MCF 10A (cell line): ENCODE measurements at regions not wholly inside any gene's neighbourhood (a gene's known extent, or its start where the extent isn't known, plus 50 kb on each side); places are given as distances from the start of the nearest gene placed in this dataset.

ENCODE experiments used
- BruUV-seq: library from RNA; stranded (reverse); fragments of 400-500 nt; replicated peaks from 2 replicates; lab custom pipeline; 2021; lab: Mats Ljungman, UMichigan
- CTCF ChIA-PET: fragments of 300-600 bp; sonication (Branson Sonifier 250); formaldehyde crosslinking; extraction: SDS; loops from one replicate; lab custom pipeline; 2021; ENCODE audit warnings: antibody characterized with exemption, inconsistent platforms; lab: Yijun Ruan, JAX
- POLR2A ChIA-PET: fragments of 300-600, 350-650 bp; sonication (Branson Sonifier 250); formaldehyde crosslinking; extraction: SDS; loops from one replicate; lab custom pipeline; 2020; ENCODE audit warnings: antibody characterized with exemption, inconsistent platforms; lab: Yijun Ruan, JAX
- DNase-seq: peaks from one replicate; pipeline ENCODE4 v3.0.0-alpha.2; 2018; ENCODE audit not compliant: unreplicated experiment
- H3K27ac Mint-ChIP-seq: one replicate; pipeline ENCODE4 v1.8.0; 2022; ENCODE audit warnings: mild to moderate bottlenecking, low read depth, mixed read lengths; ENCODE audit not compliant: unreplicated experiment
- H3K27me3 Mint-ChIP-seq: one replicate; pipeline ENCODE4 v1.8.0; 2022; ENCODE audit warnings: mixed read lengths; ENCODE audit not compliant: insufficient read depth, unreplicated experiment
- H3K36me3 Mint-ChIP-seq: one replicate; pipeline ENCODE4 v1.8.0; 2022; ENCODE audit warnings: mild to moderate bottlenecking, moderate library complexity, mixed read lengths; ENCODE audit not compliant: insufficient read depth, unreplicated experiment
- H3K4me1 Mint-ChIP-seq: one replicate; pipeline ENCODE4 v1.8.0; 2022; ENCODE audit warnings: mixed read lengths; ENCODE audit not compliant: insufficient read depth, unreplicated experiment
- H3K4me3 Mint-ChIP-seq: one replicate; pipeline ENCODE4 v1.8.0; 2022; ENCODE audit warnings: mild to moderate bottlenecking, moderate library complexity, mixed read lengths; ENCODE audit not compliant: unreplicated experiment
- H3K9me3 Mint-ChIP-seq: one replicate; pipeline ENCODE4 v1.8.0; 2022; ENCODE audit warnings: mixed read lengths; ENCODE audit not compliant: unreplicated experiment
- intact Hi-C: fragments of 100-400 bp; cut with micrococcal nuclease; formaldehyde crosslinking; loops from 2 replicates; pipeline ENCODE4 v1.14.1; 2022
- TF ChIP-seq, protein P1 (sequence below): fragments of 200-600 bp; IDR thresholded peaks from one replicate; pipeline ENCODE4 v1.8.0; 2022; ENCODE audit warnings: antibody characterized with exemption, mild to moderate bottlenecking; ENCODE audit not compliant: unreplicated experiment

DNA sequence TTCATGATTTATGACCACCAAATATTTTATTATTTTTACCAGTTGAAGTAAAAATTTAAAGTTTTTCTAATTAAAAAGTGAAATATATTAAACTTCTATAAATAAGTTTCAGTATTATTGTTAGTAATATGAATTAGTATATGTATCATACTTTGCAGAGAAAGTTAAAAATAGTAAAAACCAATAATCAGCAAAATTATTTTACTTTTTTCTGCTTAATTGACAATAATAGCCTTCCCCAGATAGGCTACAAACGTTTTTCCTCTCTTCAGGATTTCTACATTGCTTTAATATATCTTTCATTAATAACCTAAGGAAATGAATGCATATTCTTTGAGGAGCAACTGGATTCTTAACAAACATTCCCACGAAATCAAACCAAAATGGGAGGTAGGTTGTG lies 543.5 kb downstream of the ETNK1 start:
- H3K4me1 Mint-ChIP-seq = no peaks in the 10 kb centered on the region

DNA sequence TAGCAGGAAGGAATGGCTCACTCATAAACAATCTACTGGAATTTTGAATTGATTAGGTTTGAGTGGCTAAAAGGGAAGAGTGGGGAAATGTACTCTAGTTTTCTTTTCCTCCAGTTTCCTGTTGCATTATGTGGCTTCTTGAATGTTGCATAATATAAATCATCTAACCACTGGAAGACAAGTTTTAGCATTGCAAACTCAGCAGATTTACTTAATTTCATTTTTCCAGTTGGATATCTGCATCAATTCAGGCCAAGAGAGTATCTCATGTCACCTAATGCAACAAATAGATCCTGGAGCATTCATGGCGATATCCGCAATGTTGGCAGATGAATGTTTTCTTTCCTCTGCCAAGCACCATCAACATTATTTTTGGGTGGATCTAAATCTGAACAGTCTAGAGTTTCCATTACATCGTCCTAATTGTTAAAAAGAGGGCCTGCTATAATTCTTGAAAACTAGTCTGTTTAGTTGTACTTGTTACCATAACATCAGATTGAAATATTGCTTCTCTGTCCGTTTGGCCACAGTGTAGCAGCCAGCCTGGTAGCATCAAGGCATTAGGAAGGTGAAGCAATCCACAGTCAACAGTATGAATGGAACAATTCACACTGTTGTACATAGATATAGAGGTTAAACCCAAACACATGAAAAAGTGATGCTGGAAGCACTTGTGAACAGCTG lies 544.2 kb downstream of the ETNK1 start:
- intact Hi-C loops = no loop called here
- no peak overlapping the region for H3K4me3 Mint-ChIP-seq

More for the DNA sequence above, 543.5 kb downstream of the ETNK1 start:
- TF ChIP-seq, protein P1, sequence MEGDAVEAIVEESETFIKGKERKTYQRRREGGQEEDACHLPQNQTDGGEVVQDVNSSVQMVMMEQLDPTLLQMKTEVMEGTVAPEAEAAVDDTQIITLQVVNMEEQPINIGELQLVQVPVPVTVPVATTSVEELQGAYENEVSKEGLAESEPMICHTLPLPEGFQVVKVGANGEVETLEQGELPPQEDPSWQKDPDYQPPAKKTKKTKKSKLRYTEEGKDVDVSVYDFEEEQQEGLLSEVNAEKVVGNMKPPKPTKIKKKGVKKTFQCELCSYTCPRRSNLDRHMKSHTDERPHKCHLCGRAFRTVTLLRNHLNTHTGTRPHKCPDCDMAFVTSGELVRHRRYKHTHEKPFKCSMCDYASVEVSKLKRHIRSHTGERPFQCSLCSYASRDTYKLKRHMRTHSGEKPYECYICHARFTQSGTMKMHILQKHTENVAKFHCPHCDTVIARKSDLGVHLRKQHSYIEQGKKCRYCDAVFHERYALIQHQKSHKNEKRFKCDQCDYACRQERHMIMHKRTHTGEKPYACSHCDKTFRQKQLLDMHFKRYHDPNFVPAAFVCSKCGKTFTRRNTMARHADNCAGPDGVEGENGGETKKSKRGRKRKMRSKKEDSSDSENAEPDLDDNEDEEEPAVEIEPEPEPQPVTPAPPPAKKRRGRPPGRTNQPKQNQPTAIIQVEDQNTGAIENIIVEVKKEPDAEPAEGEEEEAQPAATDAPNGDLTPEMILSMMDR = no peak
- CTCF ChIA-PET = no interaction called here
- no TSS peak for BruUV-seq
- POLR2A ChIA-PET = no interaction called here
- H3K27ac Mint-ChIP-seq = no peak overlapping the region
- no peak for DNase-seq
- no peak overlapping the region for H3K4me3 Mint-ChIP-seq
- no peaks in the 10 kb centered on the region for H3K36me3 Mint-ChIP-seq
- no peaks in the 10 kb centered on the region for H3K27me3 Mint-ChIP-seq
- intact Hi-C loops = no loop called here
- H3K9me3 Mint-ChIP-seq = no peaks in the 10 kb centered on the region

DNA sequence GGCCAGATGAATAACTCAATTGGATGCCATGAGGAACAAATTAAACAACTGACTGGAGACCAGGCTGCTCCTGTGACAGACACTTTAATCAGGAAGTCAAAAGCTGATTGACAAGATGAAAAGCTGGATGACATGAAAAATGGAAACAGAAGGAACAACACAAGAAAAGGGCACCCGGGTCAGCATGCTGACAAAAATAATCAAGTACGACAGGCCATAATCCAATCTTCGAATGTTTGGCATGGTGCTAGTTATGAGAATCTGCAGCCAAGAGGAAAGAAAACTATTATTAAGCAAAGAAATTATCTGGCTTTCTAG lies 544.7 kb downstream of the ETNK1 start:
- ChIA-PET POLR2A (no interaction called here), CTCF (interaction anchor here (1.3 kb wide), 1 partner anchor 9 kb away, joined by 3 read pairs; no protein-coding TSS in a partner anchor)
- intact Hi-C loops = no loop called here
- TF ChIP-seq, protein P1 = no peak
- no peak overlapping the region for H3K4me3 Mint-ChIP-seq
- BruUV-seq = no TSS peak
- no peaks in the 10 kb centered on the region for H3K9me3 Mint-ChIP-seq
- H3K4me1 Mint-ChIP-seq = no peaks in the 10 kb centered on the region
- DNase-seq = no peak
- H3K27me3 Mint-ChIP-seq = no peaks in the 10 kb centered on the region
- H3K36me3 Mint-ChIP-seq = no peaks in the 10 kb centered on the region
- no peak overlapping the region for H3K27ac Mint-ChIP-seq

More for the DNA sequence above, 544.2 kb downstream of the ETNK1 start:
- CTCF ChIA-PET = no interaction called here
- H3K36me3 Mint-ChIP-seq = no peaks in the 10 kb centered on the region
- H3K9me3 Mint-ChIP-seq = no peaks in the 10 kb centered on the region
- H3K27me3 Mint-ChIP-seq = no peaks in the 10 kb centered on the region
- TF ChIP-seq, protein P1 = no peak
- no peak overlapping the region for H3K27ac Mint-ChIP-seq
- no peak for DNase-seq
- no TSS peak for BruUV-seq
- no peaks in the 10 kb centered on the region for H3K4me1 Mint-ChIP-seq
- POLR2A ChIA-PET = no interaction called here

DNA sequence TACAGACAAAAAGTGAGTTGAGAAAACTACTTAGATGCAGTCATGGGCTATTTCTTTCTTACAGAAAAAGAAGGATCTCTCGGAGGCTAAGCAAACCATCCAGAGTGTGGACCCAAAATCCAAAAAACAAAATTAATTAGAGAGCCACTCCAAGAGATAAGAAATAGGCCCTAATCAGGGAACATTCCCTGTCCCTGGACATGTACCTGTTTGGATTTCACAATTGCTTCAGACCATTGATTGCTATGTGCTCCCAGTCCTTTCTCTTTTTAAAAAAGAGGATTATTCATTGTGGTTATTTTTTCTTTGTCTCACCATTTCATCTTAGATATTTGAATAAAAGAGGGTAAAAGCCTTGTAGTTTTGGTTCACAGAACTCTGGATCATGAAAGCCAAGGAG lies 549.9 kb downstream of the ETNK1 start:
- Mint-ChIP-seq H3K27me3 (no peaks in the 10 kb centered on the region), H3K4me3 (no peak overlapping the region), H3K9me3 (no peaks in the 10 kb centered on the region), H3K36me3 (no peaks in the 10 kb centered on the region), H3K27ac (no peak overlapping the region), H3K4me1 (no peaks in the 10 kb centered on the region)
- POLR2A ChIA-PET = interaction anchor here (0.7 kb wide), 1 partner anchor 42 kb away, joined by 3 read pairs; no protein-coding TSS in a partner anchor
- CTCF ChIA-PET = no interaction called here
- TF ChIP-seq, protein P1 = no peak
- intact Hi-C loops = no loop called here
- no peak for DNase-seq
- BruUV-seq = no TSS peak
